H1 (cell line): ENCODE measurements at regions not wholly inside any gene's neighbourhood (a gene's known extent, or its start where the extent isn't known, plus 50 kb on each side); places are given as distances from the start of the nearest gene placed in this dataset.

Experiments used
- CTCF ChIA-PET: fragments of 300-600 bp; sonication (Branson Sonifier 250); formaldehyde crosslinking; loops from one replicate; lab custom pipeline; 2021; ENCODE audit not compliant: partially characterized antibody; lab: Charles Lee
- POLR2A ChIA-PET: fragments of 300-600 bp; sonication (Branson Sonifier 250); formaldehyde crosslinking; loops from one replicate; lab custom pipeline; 2021; ENCODE audit warnings: inconsistent platforms; ENCODE audit not compliant: partially characterized antibody; lab: Charles Lee
- DNase-seq, 2 experiments: peaks; one replicate each; pipeline versions ENCODE4 v3.0.0 to v3.0.0-alpha.2; 2010 to 2022; ENCODE audit warnings: low spot score in 2 of 2, low read depth in 1 of 2, mixed read lengths in 1 of 2
- FAIRE-seq: peaks from 2 replicates; lab custom pipeline; 2011; peaks lifted over from hg19 to GRCh38; lab: Jason Lieb, UNC
- H2AFZ ChIP-seq: 2 replicates; pipeline ENCODE4 v1.8.1; 2012; ENCODE audit warnings: low read length, inconsistent platforms
- H2AK5ac ChIP-seq: 2 replicates; pipeline ENCODE4 v1.6.1; 2013; ENCODE audit warnings: low read depth, low read length
- H2BK120ac ChIP-seq: replicated peaks from 2 replicates; pipeline ENCODE3; 2013; ENCODE audit warnings: low read depth, low read length, inconsistent platforms
- H2BK12ac ChIP-seq: 2 replicates; pipeline ENCODE4 v1.6.1; 2013; ENCODE audit warnings: low read depth, low read length
- H2BK15ac ChIP-seq: 2 replicates; pipeline ENCODE4 v1.6.1; 2013; ENCODE audit warnings: low read length
- H2BK20ac ChIP-seq: 2 replicates; pipeline ENCODE4 v1.6.1; 2013; ENCODE audit warnings: low read length
- H2BK5ac ChIP-seq: 2 replicates; pipeline ENCODE4 v1.6.1; 2013; ENCODE audit warnings: low read depth, low read length
- H3K14ac ChIP-seq: 2 replicates; pipeline ENCODE4 v1.6.1; 2013; ENCODE audit warnings: inconsistent platforms; ENCODE audit not compliant: insufficient read length
- H3K18ac ChIP-seq: 2 replicates; pipeline ENCODE4 v1.6.1; 2013; ENCODE audit warnings: low read length; ENCODE audit errors: extremely low read depth
- H3K23ac ChIP-seq: 2 replicates; pipeline ENCODE4 v1.6.1; 2013; ENCODE audit warnings: inconsistent platforms; ENCODE audit not compliant: insufficient read length
- H3K23me2 ChIP-seq: 2 replicates; pipeline ENCODE4 v1.6.1; 2013; ENCODE audit warnings: low read depth, low read length
- H3K27ac ChIP-seq: 2 replicates; pipeline ENCODE4 v1.6.1; 2011; ENCODE audit warnings: low read depth, low read length, inconsistent platforms
- H3K27me3 ChIP-seq, 4 experiments: replicated peaks in 1 of 4; 1 replicate in 1 of 4; 2 replicates in 3 of 4; pipeline versions ENCODE4 v1.6.1 to v1.8.1; 2011 to 2013; ENCODE audit warnings: low read length in 3 of 4, mild to moderate bottlenecking in 3 of 4, inconsistent platforms in 2 of 4, mixed read lengths in 2 of 4, moderate library complexity in 1 of 4; ENCODE audit not compliant: control insufficient read depth in 3 of 4, insufficient read depth in 3 of 4; ENCODE audit errors: extremely low read depth in 1 of 4
- H3K36me3 ChIP-seq, 4 experiments: 2 replicates each; pipeline versions ENCODE4 v1.6.1 to v1.8.1; 2011 to 2013; ENCODE audit warnings: mild to moderate bottlenecking in 4 of 4, low read length in 3 of 4, moderate library complexity in 2 of 4, control low read depth in 1 of 4, inconsistent platforms in 1 of 4; ENCODE audit not compliant: insufficient read depth in 4 of 4, control insufficient read depth in 2 of 4
- H3K4ac ChIP-seq: replicated peaks from 2 replicates; pipeline ENCODE3; 2013; ENCODE audit warnings: low read length, low read depth, mixed read lengths, inconsistent platforms; ENCODE audit not compliant: insufficient read length
- H3K4me1 ChIP-seq, 4 experiments: replicated peaks in 1 of 4; 1 replicate in 1 of 4; 2 replicates in 3 of 4; pipeline versions ENCODE4 v1.6.1 to v1.8.1; 2011 to 2013; ENCODE audit warnings: low read length in 3 of 4, inconsistent platforms in 2 of 4, mixed read lengths in 1 of 4; ENCODE audit not compliant: insufficient read depth in 4 of 4, control insufficient read depth in 3 of 4
- H3K4me2 ChIP-seq, 2 experiments: 2 replicates each; pipeline versions ENCODE4 v1.6.1 to v1.8.1; 2011 to 2013; ENCODE audit warnings: low read depth in 2 of 2, low read length in 2 of 2, control low read depth in 1 of 2, inconsistent platforms in 1 of 2, mild to moderate bottlenecking in 1 of 2; ENCODE audit not compliant: insufficient read depth in 1 of 2
- H3K4me3 ChIP-seq, 4 experiments: fragments of 200-600, 300-600 bp in 1 of 4; sonication (generic), shearing (Covaris generic), sonication (Bioruptor Twin) in 1 of 4; 2 replicates each; pipeline versions ENCODE4 v1.5.1 to v1.8.1; 2011 to 2016; ENCODE audit warnings: low read length in 4 of 4, low read depth in 3 of 4, control low read depth in 2 of 4, inconsistent platforms in 2 of 4, mild to moderate bottlenecking in 2 of 4, mixed read lengths in 1 of 4, moderate library complexity in 1 of 4; ENCODE audit not compliant: insufficient read depth in 2 of 4; ENCODE audit errors: extremely low read depth in 1 of 4
- H3K56ac ChIP-seq: replicated peaks from 2 replicates; pipeline ENCODE3; 2013; ENCODE audit warnings: low read depth, mild to moderate bottlenecking, mixed read lengths, low read length, inconsistent platforms; ENCODE audit not compliant: insufficient read length
- H3K79me1 ChIP-seq: 2 replicates; pipeline ENCODE4 v1.6.1; 2013; ENCODE audit warnings: low read depth, low read length, control low read depth
- H3K79me2 ChIP-seq, 2 experiments: 2 replicates each; pipeline versions ENCODE4 v1.6.1 to v1.8.1; 2012 to 2013; ENCODE audit warnings: low read length in 2 of 2, mild to moderate bottlenecking in 2 of 2, inconsistent platforms in 1 of 2; ENCODE audit not compliant: insufficient read depth in 2 of 2, control insufficient read depth in 1 of 2
- H3K9ac ChIP-seq, 4 experiments: replicated peaks in 1 of 4; 1 replicate in 1 of 4; 2 replicates in 3 of 4; pipeline versions ENCODE4 v1.6.1 to v1.8.1; 2011 to 2013; ENCODE audit warnings: low read depth in 3 of 4, low read length in 3 of 4, control low read depth in 2 of 4, mild to moderate bottlenecking in 2 of 4, moderate library complexity in 2 of 4, inconsistent platforms in 1 of 4; ENCODE audit errors: extremely low read depth in 1 of 4
- H3K9me3 ChIP-seq, 2 experiments: 2 replicates each; pipeline versions ENCODE4 v1.6.1 to v1.8.1; 2012 to 2013; ENCODE audit warnings: mild to moderate bottlenecking in 2 of 2, moderate library complexity in 2 of 2, control low read depth in 1 of 2, inconsistent platforms in 1 of 2, low read depth in 1 of 2, low read length in 1 of 2, mixed read lengths in 1 of 2; ENCODE audit not compliant: insufficient read depth in 2 of 2
- H4K20me1 ChIP-seq, 2 experiments: replicated peaks in 1 of 2; 2 replicates each; pipeline versions ENCODE3 to v1.8.1; 2011 to 2013; ENCODE audit warnings: inconsistent platforms in 2 of 2, low read length in 2 of 2, mild to moderate bottlenecking in 1 of 2; ENCODE audit not compliant: insufficient read depth in 2 of 2, control insufficient read depth in 1 of 2
- H4K5ac ChIP-seq: 2 replicates; pipeline ENCODE4 v1.6.1; 2013; ENCODE audit warnings: low read length, low read depth, mixed read lengths, inconsistent platforms; ENCODE audit not compliant: insufficient read length
- H4K8ac ChIP-seq: 2 replicates; pipeline ENCODE4 v1.8.0; 2013; ENCODE audit warnings: mild to moderate bottlenecking, moderate library complexity, low read length, inconsistent platforms; ENCODE audit not compliant: insufficient read depth; ENCODE audit errors: extremely low read depth
- H4K91ac ChIP-seq: replicated peaks from 2 replicates; pipeline ENCODE3; 2013; ENCODE audit warnings: low read length, mixed read lengths, inconsistent platforms; ENCODE audit not compliant: insufficient read length
- EGR1 ChIP-seq: IDR thresholded peaks from 2 replicates; pipeline ENCODE4 v1.6.1; 2011; ENCODE audit warnings: low read depth, low read length, borderline replicate concordance
- FOSL1 ChIP-seq: IDR thresholded peaks from 2 replicates; pipeline ENCODE4 v1.6.1; 2011; ENCODE audit warnings: mild to moderate bottlenecking, low read depth, low read length, moderate library complexity; ENCODE audit not compliant: insufficient read depth
- RAD21 ChIP-seq, 2 experiments: IDR thresholded peaks in 1 of 2; conservative IDR thresholded peaks in 1 of 2; 2 replicates each; pipeline ENCODE4 v1.6.1; 2011; ENCODE audit warnings: low read depth in 2 of 2, low read length in 2 of 2, improper control_type of control experiment in 1 of 2, inconsistent platforms in 1 of 2, mild to moderate bottlenecking in 1 of 2, moderate library complexity in 1 of 2
- RNF2 ChIP-seq: fragments of 200-900, 300-1000 bp; sonication (generic); IDR thresholded peaks from 2 replicates; pipeline ENCODE4 v1.7.1; 2016; ENCODE audit warnings: borderline replicate concordance, low read depth, mild to moderate bottlenecking, antibody characterized with exemption, low read length; ENCODE audit not compliant: poor library complexity, severe bottlenecking; ENCODE audit errors: missing control alignments
- WGBS, 2 experiments: shearing (Covaris generic) in 1 of 2; methylation state at CpG; one replicate each; pipeline versions ENCODE4 v1.1.6 to v1.1.7; 2013 to 2015; ENCODE audit warnings: low lambda C conversion rate in 2 of 2, mixed read lengths in 2 of 2, inconsistent platforms in 1 of 2, low coverage in 1 of 2, missing lambda C conversion rate in 1 of 2; ENCODE audit not compliant: insufficient replicate concordance in 2 of 2, insufficient coverage in 1 of 2, insufficient read length in 1 of 2; ENCODE audit errors: extremely low coverage in 1 of 2, missing lambda C conversion rate in 1 of 2; 5-methylcytosine and 5-hydroxymethylcytosine counted together
- TF ChIP-seq, protein P1 (sequence below): IDR thresholded peaks from 2 replicates; pipeline ENCODE4 v1.6.1; 2011; ENCODE audit warnings: low read length, improper control_type of control experiment
- TF ChIP-seq, protein P2 (sequence below), 3 experiments: IDR thresholded peaks; 1 replicate in 2 of 3; 2 replicates in 1 of 3; pipeline versions ENCODE4 v1.5.1 to v1.6.1; 2011; ENCODE audit warnings: low read length in 3 of 3, mild to moderate bottlenecking in 3 of 3, inconsistent platforms in 2 of 3, low read depth in 1 of 3, moderate library complexity in 1 of 3; ENCODE audit not compliant: insufficient read depth in 1 of 3; ENCODE audit errors: control extremely low read depth in 1 of 3

DNA sequence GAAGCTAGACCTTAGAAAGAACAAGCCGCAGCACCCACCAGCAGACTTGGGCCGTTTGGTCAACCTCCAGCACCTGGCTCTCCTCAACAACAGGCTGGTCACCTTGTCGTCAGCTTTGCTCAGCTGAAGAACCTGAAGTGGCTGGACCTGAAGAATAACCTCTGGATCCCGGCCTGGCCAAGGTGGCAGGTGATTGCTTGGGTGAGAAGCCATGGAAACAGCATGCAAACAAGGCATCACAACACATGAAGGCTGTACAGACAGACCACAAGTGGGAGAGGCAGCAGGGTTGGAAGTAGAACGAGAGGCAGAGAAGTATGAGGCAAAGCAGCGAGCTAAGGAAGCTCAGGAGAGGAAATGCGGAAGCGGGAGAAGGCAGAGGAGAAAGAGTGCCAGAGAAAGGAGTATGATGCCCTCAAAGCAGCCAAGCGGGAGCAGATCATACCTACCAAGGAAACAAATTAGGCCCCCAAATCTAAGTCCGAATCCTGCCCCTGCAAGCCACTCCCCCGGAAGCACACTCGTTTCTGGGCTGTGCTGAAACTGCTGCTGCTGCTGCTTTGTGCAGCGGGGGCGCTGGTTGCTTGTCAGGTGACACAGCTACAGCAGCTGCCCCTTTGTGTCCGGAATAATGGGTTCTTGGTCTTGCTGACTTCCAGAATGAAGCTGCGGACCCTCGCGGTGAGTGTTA lies 121.6 kb upstream of the LGSN start:
- ChIA-PET CTCF (interaction anchor here (0.9 to 1.9 kb wide), 4 partner anchors 9 to 180 kb away, joined by 3 to 9 read pairs (median 4); no protein-coding TSS in a partner anchor), POLR2A (interaction anchor here (0.6 to 1.2 kb wide), 2 partner anchors 11 to 132 kb away, joined by 3 to 4 read pairs; no protein-coding TSS in a partner anchor)

More for the DNA sequence above, 121.6 kb upstream of the LGSN start:
- H4K91ac ChIP-seq = no peak overlapping the region
- H4K8ac ChIP-seq = peak overlapping the region; percentile 88
- WGBS, 2 experiments = 84% methylated on average over 18 of the region's 18 CpGs; no CpG with 5 or more reads in 1 of the 2 experiments
- FAIRE-seq = no peak
- no peaks in the 10 kb centered on the region for H3K36me3 ChIP-seq
- H2BK12ac ChIP-seq = no peak overlapping the region
- H3K23ac ChIP-seq = no peak overlapping the region
- H2BK120ac ChIP-seq = no peak overlapping the region
- no peaks in the 10 kb centered on the region for H4K20me1 ChIP-seq
- H3K4me1 ChIP-seq = no peaks in the 10 kb centered on the region
- 0 out of 2 replicates have a peak overlapping the region, but pooled peaks have one; percentile 48 for H2BK20ac ChIP-seq
- no peaks in the 10 kb centered on the region for H3K79me1 ChIP-seq
- no peak overlapping the region for H3K4me3 ChIP-seq
- TF ChIP-seq, protein P1, sequence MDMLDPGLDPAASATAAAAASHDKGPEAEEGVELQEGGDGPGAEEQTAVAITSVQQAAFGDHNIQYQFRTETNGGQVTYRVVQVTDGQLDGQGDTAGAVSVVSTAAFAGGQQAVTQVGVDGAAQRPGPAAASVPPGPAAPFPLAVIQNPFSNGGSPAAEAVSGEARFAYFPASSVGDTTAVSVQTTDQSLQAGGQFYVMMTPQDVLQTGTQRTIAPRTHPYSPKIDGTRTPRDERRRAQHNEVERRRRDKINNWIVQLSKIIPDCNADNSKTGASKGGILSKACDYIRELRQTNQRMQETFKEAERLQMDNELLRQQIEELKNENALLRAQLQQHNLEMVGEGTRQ = peak; percentile 15; the same call in 1 of the 2 replicates
- TF ChIP-seq RNF2 (no peak), EGR1 (no peak), RAD21 (IDR thresholded peaks at IDR 0.05 in 1 of 2, conservative IDR thresholded peaks at IDR 0.05 in 1 of 2; ENCODE audit: low read depth in 2 of 2, low read length in 2 of 2) (peak; percentile 14 to 29; a peak in 2 of 4 replicates), FOSL1 (no peak)
- TF ChIP-seq, protein P2, sequence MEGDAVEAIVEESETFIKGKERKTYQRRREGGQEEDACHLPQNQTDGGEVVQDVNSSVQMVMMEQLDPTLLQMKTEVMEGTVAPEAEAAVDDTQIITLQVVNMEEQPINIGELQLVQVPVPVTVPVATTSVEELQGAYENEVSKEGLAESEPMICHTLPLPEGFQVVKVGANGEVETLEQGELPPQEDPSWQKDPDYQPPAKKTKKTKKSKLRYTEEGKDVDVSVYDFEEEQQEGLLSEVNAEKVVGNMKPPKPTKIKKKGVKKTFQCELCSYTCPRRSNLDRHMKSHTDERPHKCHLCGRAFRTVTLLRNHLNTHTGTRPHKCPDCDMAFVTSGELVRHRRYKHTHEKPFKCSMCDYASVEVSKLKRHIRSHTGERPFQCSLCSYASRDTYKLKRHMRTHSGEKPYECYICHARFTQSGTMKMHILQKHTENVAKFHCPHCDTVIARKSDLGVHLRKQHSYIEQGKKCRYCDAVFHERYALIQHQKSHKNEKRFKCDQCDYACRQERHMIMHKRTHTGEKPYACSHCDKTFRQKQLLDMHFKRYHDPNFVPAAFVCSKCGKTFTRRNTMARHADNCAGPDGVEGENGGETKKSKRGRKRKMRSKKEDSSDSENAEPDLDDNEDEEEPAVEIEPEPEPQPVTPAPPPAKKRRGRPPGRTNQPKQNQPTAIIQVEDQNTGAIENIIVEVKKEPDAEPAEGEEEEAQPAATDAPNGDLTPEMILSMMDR (IDR thresholded peaks at IDR 0.05; ENCODE audit: control extremely low read depth in 1 of 3, insufficient read depth in 1 of 3, low read depth in 1 of 3, low read length in 3 of 3) = peak; percentile 8 to 35 (median 31); a peak in 3 of 4 replicates
- H3K27ac ChIP-seq = no peak overlapping the region
- H3K79me2 ChIP-seq = no peaks in the 10 kb centered on the region
- no peak overlapping the region for H3K56ac ChIP-seq
- 0 out of 2 replicates have a peak overlapping the region, but pooled peaks have one; percentile 52 for H2BK5ac ChIP-seq
- 0 out of 2 replicates have a peak overlapping the region, but pooled peaks have one; percentile 81 for H2BK15ac ChIP-seq
- peak in 1 of 2 experiments; percentile 57 for DNase-seq
- H3K9ac ChIP-seq = no peak overlapping the region
- H3K14ac ChIP-seq = no peak overlapping the region
- H3K4me2 ChIP-seq = no peak overlapping the region
- H3K27me3 ChIP-seq = no peaks in the 10 kb centered on the region
- H3K23me2 ChIP-seq = no peaks in the 10 kb centered on the region
- no peak overlapping the region for H4K5ac ChIP-seq
- peaks cover 3 to 8% of the 10 kb centered on the region in 2 experiments; a peak in 2 of 4 replicates for H3K9me3 ChIP-seq
- no peak overlapping the region for H3K4ac ChIP-seq
- H2AFZ ChIP-seq = peak overlapping the region; percentile 89
- peak overlapping the region; percentile 48; the same call in 1 of the 2 replicates for H3K18ac ChIP-seq
- no peak overlapping the region for H2AK5ac ChIP-seq
